ENCODE measurements at regions not wholly inside any gene's neighbourhood (a gene's known extent, or its start where the extent isn't known, plus 50 kb on each side); places are given as distances from the start of the nearest gene placed in this dataset.

- in situ Hi-C loops (cut with MboI; ENCODE audit: low pct_unique_long_range_greater_than_20kb, low sequenced_read_pairs, unreplicated experiment) = no loop called here
- no peak for DNase-seq (ENCODE audit: low spot score)
- TF ChIP-seq, protein P1, sequence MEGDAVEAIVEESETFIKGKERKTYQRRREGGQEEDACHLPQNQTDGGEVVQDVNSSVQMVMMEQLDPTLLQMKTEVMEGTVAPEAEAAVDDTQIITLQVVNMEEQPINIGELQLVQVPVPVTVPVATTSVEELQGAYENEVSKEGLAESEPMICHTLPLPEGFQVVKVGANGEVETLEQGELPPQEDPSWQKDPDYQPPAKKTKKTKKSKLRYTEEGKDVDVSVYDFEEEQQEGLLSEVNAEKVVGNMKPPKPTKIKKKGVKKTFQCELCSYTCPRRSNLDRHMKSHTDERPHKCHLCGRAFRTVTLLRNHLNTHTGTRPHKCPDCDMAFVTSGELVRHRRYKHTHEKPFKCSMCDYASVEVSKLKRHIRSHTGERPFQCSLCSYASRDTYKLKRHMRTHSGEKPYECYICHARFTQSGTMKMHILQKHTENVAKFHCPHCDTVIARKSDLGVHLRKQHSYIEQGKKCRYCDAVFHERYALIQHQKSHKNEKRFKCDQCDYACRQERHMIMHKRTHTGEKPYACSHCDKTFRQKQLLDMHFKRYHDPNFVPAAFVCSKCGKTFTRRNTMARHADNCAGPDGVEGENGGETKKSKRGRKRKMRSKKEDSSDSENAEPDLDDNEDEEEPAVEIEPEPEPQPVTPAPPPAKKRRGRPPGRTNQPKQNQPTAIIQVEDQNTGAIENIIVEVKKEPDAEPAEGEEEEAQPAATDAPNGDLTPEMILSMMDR (IDR thresholded peaks at IDR 0.05; ENCODE audit: extremely low read depth, insufficient read depth, missing control alignments) = no peak
Measured at GRCh38 chr2:67877301-67877700, 185.5 kb downstream of the C1D start.

DNA sequence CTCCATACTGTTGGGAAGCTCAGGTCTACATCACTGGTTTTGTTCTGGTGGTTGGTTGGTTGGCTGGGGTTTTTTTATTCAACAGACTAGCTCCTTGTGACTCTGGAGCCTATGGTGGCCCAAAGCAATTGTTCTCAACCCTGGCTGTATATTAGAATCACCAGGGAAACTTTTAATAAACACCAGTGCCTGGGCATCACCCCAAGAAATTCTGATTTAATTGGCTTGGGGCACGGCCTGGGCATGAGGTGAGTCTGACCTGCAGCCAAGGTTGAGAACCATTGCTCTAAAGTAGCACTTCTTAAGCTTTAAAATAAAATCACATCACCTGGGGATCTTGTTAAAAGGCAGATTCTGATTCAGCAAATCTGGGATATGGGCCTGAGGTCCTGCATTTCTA lies 184.1 kb downstream of the C1D start:
- in situ Hi-C loops (cut with MboI; ENCODE audit: low pct_unique_long_range_greater_than_20kb, low sequenced_read_pairs, unreplicated experiment) = no loop called here
- TF ChIP-seq, protein P1 (IDR thresholded peaks at IDR 0.05; ENCODE audit: extremely low read depth, insufficient read depth, missing control alignments) = no peak
- DNase-seq (ENCODE audit: low spot score) = no peak

DNA sequence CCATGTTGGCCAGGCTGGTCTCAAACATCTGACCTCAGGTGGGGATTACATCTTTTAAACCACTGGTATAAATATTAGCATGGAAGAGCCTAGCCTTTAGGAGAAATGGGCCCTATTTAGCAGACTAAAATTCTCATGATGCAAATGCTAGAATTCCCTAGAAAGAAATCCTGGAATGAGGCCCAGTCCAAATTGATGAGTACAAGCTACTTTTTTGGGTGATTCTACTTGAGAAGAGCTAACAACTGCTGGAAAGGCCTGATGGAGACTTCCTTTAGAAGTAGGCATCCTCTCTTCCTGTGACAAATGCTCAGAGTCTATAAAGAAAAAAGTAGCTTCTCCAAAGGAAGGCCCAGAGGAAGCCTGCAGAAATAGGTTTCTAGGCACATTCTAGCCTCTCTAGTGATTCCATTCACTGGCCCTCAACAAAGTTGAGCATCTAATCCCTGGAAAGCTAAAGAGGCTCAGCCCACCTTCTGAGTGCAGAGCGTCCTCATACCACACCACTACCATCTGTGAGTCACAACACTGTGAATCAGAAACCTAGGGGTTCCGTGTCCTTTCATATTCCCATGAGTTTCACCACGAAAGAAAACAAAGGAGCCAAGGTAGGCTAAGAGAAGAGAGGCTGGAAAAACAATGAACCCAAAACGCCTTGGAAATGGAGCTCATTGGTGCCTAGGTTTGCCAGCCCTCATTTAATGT lies 183.1 kb downstream of the C1D start:
- DNase-seq (ENCODE audit: low spot score) = no peak
- TF ChIP-seq, protein P1 (IDR thresholded peaks at IDR 0.05; ENCODE audit: extremely low read depth, insufficient read depth, missing control alignments) = no peak
- in situ Hi-C loops (cut with MboI; ENCODE audit: low pct_unique_long_range_greater_than_20kb, low sequenced_read_pairs, unreplicated experiment) = no loop called here

- DNase-seq (ENCODE audit: low spot score) = no peak
- in situ Hi-C loops (cut with MboI; ENCODE audit: low pct_unique_long_range_greater_than_20kb, low sequenced_read_pairs, unreplicated experiment) = no loop called here
Measured at GRCh38 chr2:67880291-67880761, 182.5 kb downstream of the C1D start.

DNA sequence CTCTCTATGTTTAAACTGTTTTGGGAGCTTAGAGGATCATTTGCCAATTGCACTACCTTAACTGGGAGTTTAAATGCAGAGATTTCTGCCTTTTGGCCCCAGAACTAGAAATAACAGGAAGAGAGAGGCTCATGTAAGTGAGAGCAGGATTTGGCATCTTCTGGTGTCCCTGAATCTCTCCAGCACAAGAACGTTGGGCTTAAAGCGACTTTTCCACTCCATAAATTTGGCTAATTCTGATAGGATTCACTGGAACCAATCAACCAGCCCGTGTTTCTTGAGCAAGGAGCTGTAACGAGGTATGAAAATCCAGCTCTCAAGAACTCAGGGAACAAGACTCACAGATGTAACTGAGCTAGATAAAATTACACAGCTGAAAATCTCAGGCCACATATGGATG lies 181.0 kb downstream of the C1D start:
- in situ Hi-C loops (cut with MboI; ENCODE audit: low pct_unique_long_range_greater_than_20kb, low sequenced_read_pairs, unreplicated experiment) = no loop called here
- TF ChIP-seq, protein P1 (IDR thresholded peaks at IDR 0.05; ENCODE audit: extremely low read depth, insufficient read depth, missing control alignments) = no peak
- no peak for DNase-seq (ENCODE audit: low spot score)

More at GRCh38 chr2:67880291-67880761, 182.5 kb downstream of the C1D start:
- TF ChIP-seq, protein P1 (IDR thresholded peaks at IDR 0.05; ENCODE audit: extremely low read depth, insufficient read depth, missing control alignments) = no peak

DNA sequence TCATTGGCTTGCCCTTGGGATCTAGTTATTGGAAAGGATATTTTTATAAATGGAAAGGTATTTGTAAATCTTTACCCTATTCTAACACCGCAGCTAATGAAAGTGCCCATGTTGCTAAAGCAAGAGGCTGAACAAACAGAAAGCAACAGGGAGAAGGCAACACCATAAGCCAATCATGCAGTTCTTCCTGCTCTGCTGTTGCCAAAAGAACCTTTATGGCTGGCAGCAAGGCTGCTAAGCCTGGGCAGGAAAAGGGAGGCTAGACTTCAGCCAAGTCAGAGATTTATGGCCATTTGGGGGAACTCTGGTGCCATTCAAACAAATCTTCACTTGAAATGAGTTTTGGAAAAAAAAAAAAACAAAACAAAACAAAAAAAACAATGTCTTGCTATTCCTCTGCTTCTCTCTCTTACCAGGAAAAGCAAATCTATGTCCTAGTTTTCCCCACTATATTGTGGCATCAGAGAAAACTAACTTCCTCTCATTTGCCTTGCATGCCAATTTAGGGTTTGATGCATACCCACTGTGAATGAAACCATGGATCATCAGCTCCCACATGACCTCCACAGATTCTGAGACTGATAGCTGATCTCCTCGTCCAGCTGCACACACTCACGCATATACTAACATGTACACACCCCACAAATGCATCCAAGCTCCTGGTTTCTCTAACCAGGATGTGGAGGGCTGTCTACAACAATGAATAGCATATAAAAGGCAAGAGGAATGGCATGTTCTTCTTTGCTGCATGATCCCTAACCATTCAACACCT lies 179.3 kb downstream of the C1D start:
- no peak for DNase-seq (ENCODE audit: low spot score)

More for the DNA sequence above, 179.3 kb downstream of the C1D start:
- in situ Hi-C loops (cut with MboI; ENCODE audit: low pct_unique_long_range_greater_than_20kb, low sequenced_read_pairs, unreplicated experiment) = no loop called here
- TF ChIP-seq, protein P1 (IDR thresholded peaks at IDR 0.05; ENCODE audit: extremely low read depth, insufficient read depth, missing control alignments) = no peak
